ENCODE measurements at regions not wholly inside any gene's neighbourhood (a gene's known extent, or its start where the extent isn't known, plus 50 kb on each side); places are given as distances from the start of the nearest gene placed in this dataset.

DNA sequence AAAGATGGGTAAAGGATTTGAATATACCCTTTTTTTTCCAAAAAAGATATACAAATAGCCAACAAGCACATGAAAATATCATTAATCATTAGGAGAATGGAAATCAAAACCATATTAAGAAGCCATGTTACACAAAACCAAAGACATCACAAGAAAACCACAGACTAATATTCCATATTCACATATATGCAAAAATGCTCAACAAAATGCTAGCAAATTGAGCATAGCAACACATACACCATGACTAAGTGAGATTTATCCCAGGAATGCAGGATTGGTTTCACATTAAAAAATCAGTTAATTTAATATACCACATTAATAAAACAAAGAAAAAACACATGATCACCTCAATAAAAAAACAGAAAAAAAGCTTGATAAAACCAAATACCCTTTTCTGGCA is 84.7 kb upstream of the LMNTD1 start:
- DNase-seq (no peak), ATAC-seq (ENCODE audit: insufficient read depth, low read depth) (no peak)
- TF ChIP-seq, protein P1, sequence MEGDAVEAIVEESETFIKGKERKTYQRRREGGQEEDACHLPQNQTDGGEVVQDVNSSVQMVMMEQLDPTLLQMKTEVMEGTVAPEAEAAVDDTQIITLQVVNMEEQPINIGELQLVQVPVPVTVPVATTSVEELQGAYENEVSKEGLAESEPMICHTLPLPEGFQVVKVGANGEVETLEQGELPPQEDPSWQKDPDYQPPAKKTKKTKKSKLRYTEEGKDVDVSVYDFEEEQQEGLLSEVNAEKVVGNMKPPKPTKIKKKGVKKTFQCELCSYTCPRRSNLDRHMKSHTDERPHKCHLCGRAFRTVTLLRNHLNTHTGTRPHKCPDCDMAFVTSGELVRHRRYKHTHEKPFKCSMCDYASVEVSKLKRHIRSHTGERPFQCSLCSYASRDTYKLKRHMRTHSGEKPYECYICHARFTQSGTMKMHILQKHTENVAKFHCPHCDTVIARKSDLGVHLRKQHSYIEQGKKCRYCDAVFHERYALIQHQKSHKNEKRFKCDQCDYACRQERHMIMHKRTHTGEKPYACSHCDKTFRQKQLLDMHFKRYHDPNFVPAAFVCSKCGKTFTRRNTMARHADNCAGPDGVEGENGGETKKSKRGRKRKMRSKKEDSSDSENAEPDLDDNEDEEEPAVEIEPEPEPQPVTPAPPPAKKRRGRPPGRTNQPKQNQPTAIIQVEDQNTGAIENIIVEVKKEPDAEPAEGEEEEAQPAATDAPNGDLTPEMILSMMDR (IDR thresholded peaks at IDR 0.05; ENCODE audit: borderline replicate concordance, extremely low read depth, low read length, poor library complexity, severe bottlenecking): no peak
- TF ChIP-seq EZH2 (IDR thresholded peaks at IDR 0.05; ENCODE audit: borderline replicate concordance, low read depth, low read length, severe bottlenecking): no peak
- no peak overlapping the region for H3K27ac ChIP-seq (ENCODE audit: low read length)
- no peak overlapping the region for H3K9ac ChIP-seq (ENCODE audit: low read depth, low read length)
- no peaks in the 10 kb centered on the region for H4K20me1 ChIP-seq (ENCODE audit: insufficient read depth, low read length)
- H3K4me3 ChIP-seq (ENCODE audit: low read depth in 1 of 2, low read length in 2 of 2): no peak overlapping the region
- H2AFZ ChIP-seq (ENCODE audit: low read depth, low read length): no peak overlapping the region
- no peaks in the 10 kb centered on the region for H3K4me1 ChIP-seq (ENCODE audit: insufficient read depth, low read length)
- H3K36me3 ChIP-seq (ENCODE audit: insufficient read depth, low read length): no peaks in the 10 kb centered on the region
- H3K4me2 ChIP-seq (ENCODE audit: insufficient read depth, low read length): no peak overlapping the region
- H3K9me3 ChIP-seq (ENCODE audit: insufficient read depth, low read length, severe bottlenecking): no peaks in the 10 kb centered on the region
- no peaks in the 10 kb centered on the region for H3K79me2 ChIP-seq (ENCODE audit: insufficient read depth, low read length)
- H3K27me3 ChIP-seq (ENCODE audit: insufficient read depth, low read length, poor library complexity): no peaks in the 10 kb centered on the region

DNA sequence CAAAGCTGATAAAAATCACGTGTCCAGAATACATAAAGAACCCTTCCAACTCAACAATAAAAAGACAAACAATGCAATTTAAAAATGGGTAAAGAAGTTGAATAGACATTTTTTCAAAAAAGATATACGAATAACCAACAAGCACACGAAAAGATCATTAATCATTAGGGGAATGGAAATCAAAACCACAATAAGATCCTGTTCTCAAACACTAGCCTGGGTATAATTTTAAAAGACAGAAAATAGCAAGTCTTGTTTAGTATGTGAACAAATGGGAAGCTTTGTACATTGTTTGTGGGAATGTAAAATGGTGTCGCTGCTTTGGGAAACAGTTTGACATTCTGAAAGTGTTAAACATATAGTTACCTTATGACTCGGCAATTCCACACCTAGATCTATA is 86.3 kb upstream of the LMNTD1 start:
- Histone ChIP-seq H3K79me2 (ENCODE audit: insufficient read depth, low read length) (no peaks in the 10 kb centered on the region), H3K9me3 (ENCODE audit: insufficient read depth, low read length, severe bottlenecking) (no peaks in the 10 kb centered on the region), H3K9ac (ENCODE audit: low read depth, low read length) (no peak overlapping the region), H3K4me3 (ENCODE audit: low read depth in 1 of 2, low read length in 2 of 2) (no peak overlapping the region), H2AFZ (ENCODE audit: low read depth, low read length) (no peak overlapping the region), H4K20me1 (ENCODE audit: insufficient read depth, low read length) (no peaks in the 10 kb centered on the region), H3K27me3 (ENCODE audit: insufficient read depth, low read length, poor library complexity) (no peaks in the 10 kb centered on the region), H3K4me2 (ENCODE audit: insufficient read depth, low read length) (no peak overlapping the region), H3K4me1 (ENCODE audit: insufficient read depth, low read length) (no peaks in the 10 kb centered on the region), H3K36me3 (ENCODE audit: insufficient read depth, low read length) (no peaks in the 10 kb centered on the region), H3K27ac (ENCODE audit: low read length) (no peak overlapping the region)
- DNase-seq: no peak
- ATAC-seq (ENCODE audit: insufficient read depth, low read depth): no peak
- no peak for TF ChIP-seq EZH2 (IDR thresholded peaks at IDR 0.05; ENCODE audit: borderline replicate concordance, low read depth, low read length, severe bottlenecking)
- TF ChIP-seq, protein P1 (IDR thresholded peaks at IDR 0.05; ENCODE audit: borderline replicate concordance, extremely low read depth, low read length, poor library complexity, severe bottlenecking): no peak

DNA sequence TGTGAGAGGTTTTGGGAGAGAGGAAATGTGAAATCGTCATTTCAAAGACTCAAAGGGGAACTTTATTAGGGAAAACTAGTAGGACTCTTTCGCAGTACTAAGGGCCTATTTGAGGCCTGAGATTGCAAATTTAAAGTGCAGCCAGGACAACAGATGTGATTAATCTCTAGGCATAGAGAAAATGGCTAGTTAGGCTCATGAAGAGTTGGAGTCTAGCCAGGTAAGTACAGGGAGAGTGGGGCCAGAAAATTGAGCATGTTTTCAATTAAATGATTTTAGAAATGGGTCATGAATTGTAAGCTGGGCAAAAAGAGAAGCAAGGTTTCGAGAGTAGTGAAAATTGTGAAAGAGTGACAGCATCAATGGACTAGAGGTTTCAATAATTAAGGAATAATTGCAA is 91.9 kb upstream of the LMNTD1 start:
- H3K4me2 ChIP-seq (ENCODE audit: insufficient read depth, low read length): no peak overlapping the region
- no peak for ATAC-seq (ENCODE audit: insufficient read depth, low read depth)
- H2AFZ ChIP-seq (ENCODE audit: low read depth, low read length): no peak overlapping the region
- no peaks in the 10 kb centered on the region for H3K4me1 ChIP-seq (ENCODE audit: insufficient read depth, low read length)
- H3K27ac ChIP-seq (ENCODE audit: low read length): no peak overlapping the region
- H3K79me2 ChIP-seq (ENCODE audit: insufficient read depth, low read length): no peaks in the 10 kb centered on the region
- H3K9ac ChIP-seq (ENCODE audit: low read depth, low read length): no peak overlapping the region
- no peak for TF ChIP-seq EZH2 (IDR thresholded peaks at IDR 0.05; ENCODE audit: borderline replicate concordance, low read depth, low read length, severe bottlenecking)
- TF ChIP-seq, protein P1 (IDR thresholded peaks at IDR 0.05; ENCODE audit: borderline replicate concordance, extremely low read depth, low read length, poor library complexity, severe bottlenecking): no peak
- no peaks in the 10 kb centered on the region for H4K20me1 ChIP-seq (ENCODE audit: insufficient read depth, low read length)
- no peaks in the 10 kb centered on the region for H3K36me3 ChIP-seq (ENCODE audit: insufficient read depth, low read length)
- H3K4me3 ChIP-seq (ENCODE audit: low read depth in 1 of 2, low read length in 2 of 2): no peak overlapping the region
- H3K9me3 ChIP-seq (ENCODE audit: insufficient read depth, low read length, severe bottlenecking): no peaks in the 10 kb centered on the region
- no peaks in the 10 kb centered on the region for H3K27me3 ChIP-seq (ENCODE audit: insufficient read depth, low read length, poor library complexity)
- DNase-seq: no peak

DNA sequence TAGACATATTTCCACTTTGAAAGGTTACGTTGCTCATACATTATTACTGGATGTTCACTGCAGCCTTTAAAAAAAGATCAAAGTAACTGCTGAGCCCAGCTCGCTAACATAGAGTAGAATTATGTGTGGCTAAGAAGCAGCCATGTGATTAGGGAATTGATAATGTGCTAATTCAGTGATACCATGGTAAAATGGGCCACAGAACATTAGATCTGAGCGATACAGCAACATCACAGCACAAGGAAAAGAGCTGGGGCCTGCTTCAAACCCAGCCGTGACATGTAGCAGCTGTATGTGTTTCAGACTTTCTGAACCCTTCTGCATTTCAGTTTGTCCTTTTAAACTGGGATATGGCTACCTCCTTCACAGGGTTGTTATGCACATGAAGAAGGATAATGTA is 92.3 kb upstream of the LMNTD1 start:
- H3K4me3 ChIP-seq (ENCODE audit: low read depth in 1 of 2, low read length in 2 of 2): no peak overlapping the region
- H3K27me3 ChIP-seq (ENCODE audit: insufficient read depth, low read length, poor library complexity): no peaks in the 10 kb centered on the region
- no peak for ATAC-seq (ENCODE audit: insufficient read depth, low read depth)
- no peak overlapping the region for H2AFZ ChIP-seq (ENCODE audit: low read depth, low read length)
- no peaks in the 10 kb centered on the region for H3K36me3 ChIP-seq (ENCODE audit: insufficient read depth, low read length)
- H4K20me1 ChIP-seq (ENCODE audit: insufficient read depth, low read length): no peaks in the 10 kb centered on the region
- TF ChIP-seq EZH2 (IDR thresholded peaks at IDR 0.05; ENCODE audit: borderline replicate concordance, low read depth, low read length, severe bottlenecking): no peak
- TF ChIP-seq, protein P1 (IDR thresholded peaks at IDR 0.05; ENCODE audit: borderline replicate concordance, extremely low read depth, low read length, poor library complexity, severe bottlenecking): no peak
- no peak overlapping the region for H3K9ac ChIP-seq (ENCODE audit: low read depth, low read length)
- H3K79me2 ChIP-seq (ENCODE audit: insufficient read depth, low read length): no peaks in the 10 kb centered on the region
- H3K4me1 ChIP-seq (ENCODE audit: insufficient read depth, low read length): no peaks in the 10 kb centered on the region
- no peak overlapping the region for H3K27ac ChIP-seq (ENCODE audit: low read length)
- DNase-seq: no peak
- H3K4me2 ChIP-seq (ENCODE audit: insufficient read depth, low read length): no peak overlapping the region
- no peaks in the 10 kb centered on the region for H3K9me3 ChIP-seq (ENCODE audit: insufficient read depth, low read length, severe bottlenecking)

Measured in DND-41 (cell line).